GF-D8 (cell line): ENCODE measurements at regions not wholly inside any gene's neighbourhood (a gene's known extent, or its start where the extent isn't known, plus 50 kb on each side); places are given as distances from the start of the nearest gene placed in this dataset.

Experiments used
- DNase-seq: peaks from one replicate; lab custom pipeline; 2025; lab: John Stamatoyannopoulos, UW

GRCh38 chr6:100134297-100134696 lies 140.3 kb upstream of the MCHR2 start:
- DNase-seq: no peak

- no peak for DNase-seq
Measured at GRCh38 chr6:100132005-100132404, 138.0 kb upstream of the MCHR2 start.

GRCh38 chr6:100130630-100131029 lies 136.6 kb upstream of the MCHR2 start:
- no peak for DNase-seq

GRCh38 chr6:100126790-100127484 lies 132.9 kb upstream of the MCHR2 start:
- no peak for DNase-seq

- no peak for DNase-seq
Measured at GRCh38 chr6:100121854-100122609, 128.0 kb upstream of the MCHR2 start.

- DNase-seq: no peak
Measured at GRCh38 chr6:100119261-100119660, 125.2 kb upstream of the MCHR2 start.

GRCh38 chr6:100118301-100118700 lies 124.3 kb upstream of the MCHR2 start:
- no peak for DNase-seq

GRCh38 chr6:100117680-100118079 lies 123.7 kb upstream of the MCHR2 start:
- DNase-seq: no peak

GRCh38 chr6:100116411-100117194 lies 122.6 kb upstream of the MCHR2 start:
- DNase-seq: peak; percentile 1

- DNase-seq: no peak
Measured at GRCh38 chr6:100115407-100116101, 121.5 kb upstream of the MCHR2 start.

- no peak for DNase-seq
Measured at GRCh38 chr6:100112855-100113508, 119.0 kb upstream of the MCHR2 start.

GRCh38 chr6:100105919-100106529 lies 112.0 kb upstream of the MCHR2 start:
- DNase-seq: no peak

GRCh38 chr6:100105138-100105537 lies 111.1 kb upstream of the MCHR2 start:
- no peak for DNase-seq

- no peak for DNase-seq
Measured at GRCh38 chr6:100103931-100104330, 109.9 kb upstream of the MCHR2 start.

- no peak for DNase-seq
Measured at GRCh38 chr6:100103194-100103593, 109.2 kb upstream of the MCHR2 start.

GRCh38 chr6:100101644-100102043 lies 107.6 kb upstream of the MCHR2 start:
- no peak for DNase-seq

GRCh38 chr6:100100776-100101175 lies 106.8 kb upstream of the MCHR2 start:
- no peak for DNase-seq

- peak; percentile 22 for DNase-seq
Measured at GRCh38 chr6:100099189-100100074, 105.4 kb upstream of the MCHR2 start.

GRCh38 chr6:100096936-100097335 lies 102.9 kb upstream of the MCHR2 start:
- no peak for DNase-seq

GRCh38 chr6:100096341-100096740 lies 102.3 kb upstream of the MCHR2 start:
- DNase-seq: no peak
